Common myeloid progenitor, CD34-positive (primary cell): ENCODE measurements at regions not wholly inside any gene's neighbourhood (a gene's known extent, or its start where the extent isn't known, plus 50 kb on each side); places are given as distances from the start of the nearest gene placed in this dataset.

ENCODE experiments used
- CTCF ChIA-PET: fragments of 350-600 bp; sonication (Branson Sonifier 250); formaldehyde crosslinking; loops from one replicate; lab custom pipeline; 2021; ENCODE audit warnings: antibody characterized with exemption; lab: Charles Lee
- POLR2A ChIA-PET: fragments of 350-600 bp; sonication (Branson Sonifier 250); formaldehyde crosslinking; loops from one replicate; lab custom pipeline; 2021; ENCODE audit warnings: antibody characterized with exemption; lab: Charles Lee
- DNase-seq, 3 donors: peaks; one replicate each; pipeline versions ENCODE4 v3.0.0 to v3.0.0-alpha.2; 2013
- H3K27ac ChIP-seq, 2 experiments: 1 replicate in 1 of 2; 2 replicates in 1 of 2; pipeline ENCODE4 v1.7.0; 2013; ENCODE audit warnings: inconsistent platforms in 2 of 2, low read length in 2 of 2, mild to moderate bottlenecking in 2 of 2, low read depth in 1 of 2, moderate library complexity in 1 of 2; ENCODE audit not compliant: severe bottlenecking in 2 of 2, insufficient read depth in 1 of 2, poor library complexity in 1 of 2
- H3K27me3 ChIP-seq, 5 experiments: replicated peaks in 2 of 5; 1 replicate in 3 of 5; 2 replicates in 2 of 5; pipeline versions ENCODE4 v1.6.1 to v1.7.0; 2013; ENCODE audit warnings: low read length in 4 of 5, mild to moderate bottlenecking in 2 of 5, moderate library complexity in 2 of 5, inconsistent platforms in 1 of 5; ENCODE audit not compliant: insufficient read depth in 5 of 5, control insufficient read depth in 4 of 5
- H3K36me3 ChIP-seq, 4 experiments: 1 replicate in 2 of 4; 2 replicates in 2 of 4; pipeline versions ENCODE4 v1.6.1 to v1.7.0; 2013; ENCODE audit warnings: low read length in 3 of 4, control low read depth in 1 of 4, mild to moderate bottlenecking in 1 of 4; ENCODE audit not compliant: control insufficient read depth in 4 of 4, insufficient read depth in 4 of 4
- H3K4me1 ChIP-seq, 4 experiments: 1 replicate in 3 of 4; 2 replicates in 1 of 4; pipeline versions ENCODE4 v1.6.1 to v1.7.1; 2013; ENCODE audit warnings: low read length in 3 of 4, mild to moderate bottlenecking in 3 of 4, control low read depth in 1 of 4, inconsistent platforms in 1 of 4, moderate library complexity in 1 of 4; ENCODE audit not compliant: control insufficient read depth in 4 of 4, insufficient read depth in 4 of 4; ENCODE audit errors: control extremely low read depth in 1 of 4
- H3K4me3 ChIP-seq, 7 experiments: 1 replicate in 4 of 7; 2 replicates in 3 of 7; pipeline versions ENCODE4 v1.5.1 to v1.7.0; 2013; ENCODE audit warnings: mild to moderate bottlenecking in 7 of 7, low read length in 6 of 7, moderate library complexity in 6 of 7, inconsistent platforms in 2 of 7, low read depth in 2 of 7, control low read depth in 1 of 7; ENCODE audit not compliant: insufficient read depth in 4 of 7, control insufficient read depth in 1 of 7; ENCODE audit errors: extremely low read depth in 1 of 7
- H3K9me3 ChIP-seq, 5 experiments: 1 replicate in 4 of 5; 2 replicates in 1 of 5; pipeline versions ENCODE4 v1.6.1 to v1.7.1; 2013; ENCODE audit warnings: low read length in 4 of 5, mild to moderate bottlenecking in 2 of 5, inconsistent platforms in 1 of 5, low read depth in 1 of 5, moderate library complexity in 1 of 5; ENCODE audit not compliant: control insufficient read depth in 4 of 5, insufficient read depth in 2 of 5; ENCODE audit errors: control extremely low read depth in 1 of 5
- WGBS: methylation state at CpG from one replicate; pipeline ENCODE4 v1.1.5; 2013; ENCODE audit not compliant: insufficient coverage; 5-methylcytosine and 5-hydroxymethylcytosine counted together

GRCh38 chr4:129355516-129355915, 259.6 kb downstream of the C4orf33 start:
- no peak for DNase-seq
- H3K4me1 ChIP-seq: no peaks in the 10 kb centered on the region
- no peaks in the 10 kb centered on the region for H3K9me3 ChIP-seq
- CTCF ChIA-PET: no interaction called here
- no peaks in the 10 kb centered on the region for H3K36me3 ChIP-seq
- no peak overlapping the region for H3K27ac ChIP-seq
- WGBS: 93% methylated on average over 4 of the region's 4 CpGs
- POLR2A ChIA-PET: no interaction called here
- H3K27me3 ChIP-seq: peaks cover 0 to 6% (median 0%) of the 10 kb centered on the region in 5 experiments
- H3K4me3 ChIP-seq: no peak overlapping the region

- H3K9me3 ChIP-seq: no peaks in the 10 kb centered on the region
- H3K4me3 ChIP-seq: no peak overlapping the region
- no peak overlapping the region for H3K27ac ChIP-seq
- ChIA-PET POLR2A (no interaction called here), CTCF (interaction anchor here (1.2 to 8.0 kb wide), 3 partner anchors 14 to 282 kb away, joined by 4 to 70 read pairs (median 5); no protein-coding TSS in a partner anchor)
- H3K27me3 ChIP-seq: peaks cover 0 to 8% (median 0%) of the 10 kb centered on the region in 5 experiments
- no peak for DNase-seq
- no peaks in the 10 kb centered on the region for H3K4me1 ChIP-seq
- H3K36me3 ChIP-seq: no peaks in the 10 kb centered on the region
Measured at GRCh38 chr4:129358571-129358970, 262.6 kb downstream of the C4orf33 start.

- no peaks in the 10 kb centered on the region for H3K9me3 ChIP-seq
- ChIA-PET CTCF (interaction anchor here (1.3 to 8.0 kb wide), 2 partner anchors 14 to 282 kb away, joined by 5 to 70 read pairs; no protein-coding TSS in a partner anchor), POLR2A (no interaction called here)
- no peaks in the 10 kb centered on the region for H3K4me1 ChIP-seq
- no peak overlapping the region for H3K27ac ChIP-seq
- peaks cover 0 to 8% (median 0%) of the 10 kb centered on the region in 5 experiments for H3K27me3 ChIP-seq
- H3K4me3 ChIP-seq: no peak overlapping the region
- DNase-seq: no peak
- H3K36me3 ChIP-seq: no peaks in the 10 kb centered on the region
Measured at GRCh38 chr4:129359461-129359860, 263.5 kb downstream of the C4orf33 start.

- H3K4me1 ChIP-seq: no peaks in the 10 kb centered on the region
- peaks cover 0 to 4% (median 0%) of the 10 kb centered on the region in 5 experiments for H3K27me3 ChIP-seq
- WGBS: 100% methylated on average over 1 of the region's 5 CpGs
- peak; percentile 65 to 86 (median 72) for DNase-seq
- ChIA-PET POLR2A (no interaction called here), CTCF (interaction anchor here (0.7 to 8.0 kb wide), 8 partner anchors 11 to 278 kb away, joined by 3 to 70 read pairs (median 3); no protein-coding TSS in a partner anchor)
- no peak overlapping the region for H3K4me3 ChIP-seq
- no peaks in the 10 kb centered on the region for H3K36me3 ChIP-seq
- H3K9me3 ChIP-seq: no peaks in the 10 kb centered on the region
- no peak overlapping the region for H3K27ac ChIP-seq
Measured at GRCh38 chr4:129362691-129363274, 266.8 kb downstream of the C4orf33 start.

- H3K4me1 ChIP-seq: no peaks in the 10 kb centered on the region
- no peak overlapping the region for H3K27ac ChIP-seq
- WGBS: 93% methylated on average over 7 of the region's 10 CpGs
- DNase-seq: no peak
- H3K4me3 ChIP-seq: no peak overlapping the region
- ChIA-PET CTCF (interaction anchor here (8.0 kb wide), 1 partner anchor 276 kb away, joined by 70 read pairs; no protein-coding TSS in a partner anchor), POLR2A (interaction anchor here (0.8 kb wide), 1 partner anchor 275 kb away, joined by 3 read pairs; no protein-coding TSS in a partner anchor)
- H3K9me3 ChIP-seq: no peaks in the 10 kb centered on the region
- H3K36me3 ChIP-seq: no peaks in the 10 kb centered on the region
- peaks cover 0 to 4% (median 0%) of the 10 kb centered on the region in 5 experiments for H3K27me3 ChIP-seq
Measured at GRCh38 chr4:129364747-129365452, 268.9 kb downstream of the C4orf33 start.

- CTCF ChIA-PET: no interaction called here
- WGBS: no CpG with 5 or more reads among the region's 3 CpGs
Measured at GRCh38 chr4:129369361-129370010, 273.5 kb downstream of the C4orf33 start.

GRCh38 chr4:129371065-129371464, 275.1 kb downstream of the C4orf33 start:
- Histone ChIP-seq H3K4me1 (no peaks in the 10 kb centered on the region), H3K4me3 (no peak overlapping the region), H3K27me3 (no peaks in the 10 kb centered on the region), H3K36me3 (no peaks in the 10 kb centered on the region), H3K9me3 (no peaks in the 10 kb centered on the region), H3K27ac (no peak overlapping the region)
- ChIA-PET CTCF (no interaction called here), POLR2A (no interaction called here)
- DNase-seq: no peak
- 95% methylated on average over 4 of the region's 4 CpGs for WGBS

More at GRCh38 chr4:129369361-129370010, 273.5 kb downstream of the C4orf33 start:
- Histone ChIP-seq H3K9me3 (no peaks in the 10 kb centered on the region), H3K4me3 (no peak overlapping the region), H3K27ac (no peak overlapping the region), H3K4me1 (no peaks in the 10 kb centered on the region), H3K27me3 (peaks cover 0 to 1% (median 0%) of the 10 kb centered on the region in 5 experiments), H3K36me3 (no peaks in the 10 kb centered on the region)
- POLR2A ChIA-PET: no interaction called here
- DNase-seq: no peak
